ENCODE measurements at regions not wholly inside any gene's neighbourhood (a gene's known extent, or its start where the extent isn't known, plus 50 kb on each side); places are given as distances from the start of the nearest gene placed in this dataset.

GRCh38 chr13:34515201-34515600 is 426.9 kb upstream of the NBEA start:
- Histone ChIP-seq H3K27ac (ENCODE audit: extremely low read depth, low read depth, low read length) (no peak overlapping the region), H3K4me1 (ENCODE audit: control insufficient read depth, insufficient read depth, low read length) (no peaks in the 10 kb centered on the region), H3K4me3 (ENCODE audit: low read depth, low read length) (no peak overlapping the region), H3K36me3 (ENCODE audit: control insufficient read depth in 2 of 2, insufficient read depth in 1 of 2, low read length in 2 of 2) (no peaks in the 10 kb centered on the region), H3K9me3 (ENCODE audit: control insufficient read depth, insufficient read depth, low read depth, low read length) (no peaks in the 10 kb centered on the region)
- ChIA-PET CTCF (no interaction called here), POLR2A (no interaction called here)
- no peak for TF ChIP-seq KLF1 (tag by site-specific recombination; IDR thresholded peaks at IDR 0.05)
- no peak for TF ChIP-seq ZSCAN5A (tag by site-specific recombination; IDR thresholded peaks at IDR 0.05)
- TF ChIP-seq EGR2 (tag by site-specific recombination; IDR thresholded peaks at IDR 0.05; ENCODE audit: low read depth) = no peak
- TF ChIP-seq ZNF112 (tag by site-specific recombination; IDR thresholded peaks at IDR 0.05) = no peak
- TF ChIP-seq ZBTB1 (tag by site-specific recombination; IDR thresholded peaks at IDR 0.05) = no peak
- no peak for TF ChIP-seq ZNF292 (tag by site-specific recombination; IDR thresholded peaks at IDR 0.05; ENCODE audit: borderline replicate concordance, low read depth)
- TF ChIP-seq ZNF785 (tag by site-specific recombination; IDR thresholded peaks at IDR 0.05) = no peak
- no peak for TF ChIP-seq ZNF24 (tag by site-specific recombination; IDR thresholded peaks at IDR 0.05)
- TF ChIP-seq ZNF146 (tag by site-specific recombination; IDR thresholded peaks at IDR 0.05) = no peak
- no peak for TF ChIP-seq ZNF843 (tag by site-specific recombination; IDR thresholded peaks at IDR 0.05)
- TF ChIP-seq BCL11A (tag by site-specific recombination; IDR thresholded peaks at IDR 0.05; ENCODE audit: low read depth) = no peak

- Histone ChIP-seq H3K4me1 (ENCODE audit: control insufficient read depth, insufficient read depth, low read length) (no peaks in the 10 kb centered on the region), H3K9me3 (ENCODE audit: control insufficient read depth, insufficient read depth, low read depth, low read length) (no peaks in the 10 kb centered on the region), H3K36me3 (ENCODE audit: control insufficient read depth in 2 of 2, insufficient read depth in 1 of 2, low read length in 2 of 2) (no peaks in the 10 kb centered on the region), H3K27ac (ENCODE audit: extremely low read depth, low read depth, low read length) (no peak overlapping the region), H3K4me3 (ENCODE audit: low read depth, low read length) (no peak overlapping the region)
- POLR2A ChIA-PET = no interaction called here
- TF ChIP-seq ZNF202 (tag by site-specific recombination; IDR thresholded peaks at IDR 0.05; ENCODE audit: borderline replicate concordance) (no peak), ZFP41 (tag by site-specific recombination; IDR thresholded peaks at IDR 0.05; ENCODE audit: borderline replicate concordance) (no peak), ZNF169 (tag by site-specific recombination; IDR thresholded peaks at IDR 0.05) (no peak), ZNF274 (IDR thresholded peaks at IDR 0.05; ENCODE audit: low read length) (no peak), ZNF274 (tag by site-specific recombination; IDR thresholded peaks at IDR 0.05; ENCODE audit: borderline replicate concordance) (no peak), ZNF513 (tag by site-specific recombination; IDR thresholded peaks at IDR 0.05) (no peak), ZFP69B (tag by site-specific recombination; IDR thresholded peaks at IDR 0.05) (no peak)
- CTCF ChIA-PET = no interaction called here
Observed at GRCh38 chr13:34521171-34521570, 420.9 kb upstream of the NBEA start.

- no peaks in the 10 kb centered on the region for H3K4me1 ChIP-seq (ENCODE audit: control insufficient read depth, insufficient read depth, low read length)
- ChIA-PET POLR2A (no interaction called here), CTCF (no interaction called here)
- no peak overlapping the region for H3K4me3 ChIP-seq (ENCODE audit: low read depth, low read length)
- H3K36me3 ChIP-seq (ENCODE audit: control insufficient read depth in 2 of 2, insufficient read depth in 1 of 2, low read length in 2 of 2) = no peaks in the 10 kb centered on the region
- no peaks in the 10 kb centered on the region for H3K9me3 ChIP-seq (ENCODE audit: control insufficient read depth, insufficient read depth, low read depth, low read length)
- H3K27ac ChIP-seq (ENCODE audit: extremely low read depth, low read depth, low read length) = no peak overlapping the region
- no peak for TF ChIP-seq ZBTB26 (tag by site-specific recombination; optimal IDR thresholded peaks at IDR 0.05)
- no peak for TF ChIP-seq ZNF112 (tag by site-specific recombination; IDR thresholded peaks at IDR 0.05)
- no peak for TF ChIP-seq ZNF791 (tag by site-specific recombination; IDR thresholded peaks at IDR 0.05)
- no peak for TF ChIP-seq AEBP2 (tag by site-specific recombination; IDR thresholded peaks at IDR 0.05; ENCODE audit: borderline replicate concordance)
Observed at GRCh38 chr13:34522808-34523207, 419.3 kb upstream of the NBEA start.
